Colonic mucosa (tissue), 4 donors: ENCODE measurements at regions not wholly inside any gene's neighbourhood (a gene's known extent, or its start where the extent isn't known, plus 50 kb on each side); places are given as distances from the start of the nearest gene placed in this dataset.

ENCODE experiments used
- DNase-seq: peaks from one replicate; pipeline ENCODE4 v3.0.0-alpha.2; 2020
- H3K27ac ChIP-seq: fragments of 200-600 bp; one replicate; pipeline ENCODE4 v1.8.0; 2021
- H3K27me3 ChIP-seq: fragments of 200-600 bp; one replicate; pipeline ENCODE4 v1.8.0; 2021
- H3K36me3 ChIP-seq: fragments of 200-600 bp; one replicate; pipeline ENCODE4 v1.8.0; 2021
- H3K4me1 ChIP-seq: fragments of 200-600 bp; one replicate; pipeline ENCODE4 v1.8.0; 2021; ENCODE audit warnings: mild to moderate bottlenecking
- H3K4me3 ChIP-seq: fragments of 200-600 bp; one replicate; pipeline ENCODE4 v1.8.0; 2021
- H3K9ac ChIP-seq, 2 donors: one replicate each; pipeline ENCODE4 v1.7.0; 2013; ENCODE audit warnings: control low read depth in 2 of 2, low read depth in 2 of 2, low read length in 2 of 2
- H3K9me3 ChIP-seq: fragments of 200-600 bp; one replicate; pipeline ENCODE4 v1.8.0; 2021
- CTCF ChIP-seq: fragments of 200-600 bp; IDR thresholded peaks from one replicate; pipeline ENCODE4 v1.8.0; 2022; ENCODE audit warnings: antibody characterized with exemption, mild to moderate bottlenecking
- intact Hi-C: fragments of 100-400 bp; cut with DNase I; formaldehyde crosslinking; loops from one replicate; pipeline ENCODE4 v1.14.1; 2022
- donor health status: healthy.
- donor health status: DM: no; HTN: no; CAD: no.
- donor health status: DM: no; HTN: no; CAD: no.

- intact Hi-C loops, result no loop called here
- Histone ChIP-seq H3K4me1 (no peaks in the 10 kb centered on the region), H3K27ac (no peak overlapping the region), H3K4me3 (no peak overlapping the region), H3K36me3 (no peaks in the 10 kb centered on the region), H3K9me3 (no peaks in the 10 kb centered on the region), H3K27me3 (no peaks in the 10 kb centered on the region), H3K9ac (no peak overlapping the region)
- TF ChIP-seq CTCF, result no peak
- DNase-seq, result no peak
Measured at GRCh38 chr10:83122336-83122735, 1017.0 kb upstream of the GHITM start.

- no peak for TF ChIP-seq CTCF
- intact Hi-C loops, result no loop called here
- Histone ChIP-seq H3K4me1 (no peaks in the 10 kb centered on the region), H3K27ac (no peak overlapping the region), H3K9ac (no peak overlapping the region), H3K4me3 (no peak overlapping the region), H3K9me3 (no peaks in the 10 kb centered on the region), H3K27me3 (no peaks in the 10 kb centered on the region), H3K36me3 (no peaks in the 10 kb centered on the region)
- DNase-seq, result no peak
Measured at GRCh38 chr10:83127942-83128575, 1011.2 kb upstream of the GHITM start.

GRCh38 chr10:83140811-83141210 lies 998.5 kb upstream of the GHITM start:
- no peak for DNase-seq
- intact Hi-C loops, result no loop called here
- H3K27ac ChIP-seq, result no peak overlapping the region
- no peaks in the 10 kb centered on the region for H3K4me1 ChIP-seq
- no peaks in the 10 kb centered on the region for H3K27me3 ChIP-seq
- TF ChIP-seq CTCF, result no peak
- no peak overlapping the region for H3K4me3 ChIP-seq
- H3K36me3 ChIP-seq, result no peaks in the 10 kb centered on the region
- H3K9me3 ChIP-seq, result no peaks in the 10 kb centered on the region
- H3K9ac ChIP-seq, result no peak overlapping the region

GRCh38 chr10:83142074-83142563 lies 997.2 kb upstream of the GHITM start:
- Histone ChIP-seq H3K4me1 (no peaks in the 10 kb centered on the region), H3K9me3 (no peaks in the 10 kb centered on the region), H3K4me3 (no peak overlapping the region), H3K27me3 (no peaks in the 10 kb centered on the region), H3K36me3 (no peaks in the 10 kb centered on the region), H3K9ac (no peak overlapping the region), H3K27ac (no peak overlapping the region)
- intact Hi-C loops, result no loop called here
- no peak for TF ChIP-seq CTCF
- no peak for DNase-seq

GRCh38 chr10:83144461-83144860 lies 994.8 kb upstream of the GHITM start:
- no peak for DNase-seq
- no peak overlapping the region for H3K27ac ChIP-seq
- no peaks in the 10 kb centered on the region for H3K36me3 ChIP-seq
- no peak overlapping the region for H3K9ac ChIP-seq
- no peak for TF ChIP-seq CTCF
- intact Hi-C loops, result no loop called here
- H3K9me3 ChIP-seq, result no peaks in the 10 kb centered on the region
- no peaks in the 10 kb centered on the region for H3K27me3 ChIP-seq
- no peaks in the 10 kb centered on the region for H3K4me1 ChIP-seq
- H3K4me3 ChIP-seq, result no peak overlapping the region
